ENCODE measurements at regions not wholly inside any gene's neighbourhood (a gene's known extent, or its start where the extent isn't known, plus 50 kb on each side); places are given as distances from the start of the nearest gene placed in this dataset.

DNA sequence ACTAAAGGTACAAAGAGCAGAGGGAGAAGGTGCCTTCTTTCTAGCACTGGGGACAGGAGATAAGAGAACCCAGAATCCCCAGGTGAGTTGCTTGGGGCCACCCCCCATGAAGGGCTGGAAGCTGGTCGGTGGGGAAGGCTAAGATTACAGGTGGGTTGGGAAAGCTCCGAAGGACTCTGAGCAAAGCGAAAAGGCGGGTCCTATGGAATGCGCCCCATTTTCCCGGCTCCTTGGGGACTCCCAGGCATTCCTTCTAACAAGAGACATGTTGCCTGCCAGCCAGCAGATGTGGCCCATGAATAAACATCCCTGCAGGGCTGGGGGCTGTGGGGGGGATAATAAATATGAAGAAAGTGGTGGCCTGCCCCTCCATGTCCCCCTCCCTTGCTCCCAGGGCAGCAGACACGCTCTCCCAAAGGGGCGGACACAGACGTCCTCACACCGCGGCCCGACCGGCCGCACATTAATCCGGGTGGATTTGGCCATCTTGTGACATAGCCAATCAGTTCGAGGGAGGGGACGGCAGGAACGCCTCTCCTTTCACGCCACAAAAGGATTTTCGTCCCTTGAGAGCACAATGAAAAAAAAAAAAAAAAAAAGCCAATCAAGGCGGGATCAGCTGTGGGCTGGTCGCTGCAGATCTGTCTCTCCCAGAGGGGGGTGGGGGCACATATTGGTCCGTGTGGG lies 98.5 kb downstream of the SOX9 start:
- ATAC-seq (replicated peaks in 1 of 2) (no peak), DNase-seq (no peak)
- H3K27me3 Mint-ChIP-seq (ENCODE audit: low read depth), result peaks cover 34% of the 10 kb centered on the region
- no peak overlapping the region for H3K4me3 Mint-ChIP-seq
- H3K27ac Mint-ChIP-seq, result no peak overlapping the region
- peaks cover 4 to 5% of the 10 kb centered on the region in 2 donors for H3K9me3 Mint-ChIP-seq
- H3K4me1 Mint-ChIP-seq (ENCODE audit: low read depth), result no peaks in the 10 kb centered on the region
- H3K36me3 Mint-ChIP-seq (ENCODE audit: insufficient read depth in 2 of 2), result peaks cover 0 to 1% of the 10 kb centered on the region in 2 donors

DNA sequence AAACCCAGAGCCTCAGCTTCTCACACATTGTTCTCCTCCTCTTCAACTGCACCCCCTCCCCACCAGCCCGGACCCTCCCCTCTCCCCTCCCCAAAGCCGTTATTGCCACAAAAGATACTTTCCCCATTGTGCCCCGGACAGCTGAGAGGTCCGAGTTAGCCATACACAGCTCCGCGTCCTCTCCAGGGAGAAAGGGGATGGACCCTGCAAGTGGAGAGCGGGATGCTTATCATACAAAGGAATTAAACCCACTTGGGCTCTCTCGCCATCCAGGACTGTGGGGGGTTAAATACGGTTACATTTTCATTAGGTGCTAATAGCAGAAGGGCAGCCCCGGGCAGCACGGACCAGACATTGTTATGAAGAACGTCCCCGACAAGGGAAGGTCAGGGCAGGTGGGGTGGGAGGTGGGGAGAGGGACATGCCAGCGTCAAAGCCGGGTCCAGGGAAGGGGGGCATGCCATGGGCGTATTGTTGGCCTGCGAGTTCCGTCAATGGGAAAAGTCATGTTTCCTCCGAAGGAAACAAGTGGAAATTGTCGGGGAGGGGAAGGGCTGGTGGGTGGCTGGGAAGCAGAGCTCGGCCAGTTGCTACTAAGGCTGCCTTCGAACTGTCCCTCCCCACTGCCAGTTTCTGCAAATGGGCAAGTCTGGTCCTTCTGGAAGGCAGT lies 99.1 kb downstream of the SOX9 start:
- H3K27me3 Mint-ChIP-seq (ENCODE audit: low read depth), result peaks cover 34% of the 10 kb centered on the region
- ATAC-seq (replicated peaks in 1 of 2), result no peak

DNA sequence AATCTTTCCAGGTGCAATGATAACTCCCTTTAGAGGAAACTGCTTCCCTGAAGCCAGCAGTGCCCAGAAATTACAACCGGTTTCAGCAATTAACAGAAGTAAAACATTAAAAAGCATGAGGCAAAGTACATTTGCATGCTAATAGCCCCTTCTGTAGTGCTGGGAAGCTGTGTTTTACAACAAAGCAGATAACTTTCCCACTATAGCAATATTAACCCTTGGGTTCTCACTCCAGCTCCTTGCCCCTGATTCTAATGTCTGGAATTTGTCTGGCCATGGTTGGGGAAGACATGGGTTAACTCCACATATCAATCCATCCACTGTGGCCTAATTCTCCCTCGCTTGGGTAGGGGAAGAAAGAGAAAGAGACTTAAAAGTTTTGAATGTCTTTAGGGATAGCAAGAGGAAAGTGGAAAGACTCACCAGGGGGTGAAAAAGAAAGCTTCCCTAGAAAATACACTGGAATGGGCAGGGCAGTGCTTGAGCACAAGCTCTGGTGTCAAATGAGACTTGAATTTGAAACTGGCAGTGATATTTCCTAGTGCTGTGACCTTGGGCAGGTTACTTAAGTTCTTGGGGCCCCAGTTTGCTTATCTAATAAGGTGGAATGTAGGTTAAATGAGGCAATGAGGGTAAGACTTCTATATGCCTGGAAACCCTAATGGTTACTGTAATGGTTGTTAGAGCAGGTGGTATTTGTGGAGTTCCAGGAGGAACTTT lies 102.0 kb downstream of the SOX9 start:
- peaks cover 31% of the 10 kb centered on the region for H3K27me3 Mint-ChIP-seq (ENCODE audit: low read depth)

More for the DNA sequence above, 99.1 kb downstream of the SOX9 start:
- H3K27ac Mint-ChIP-seq, result no peak overlapping the region
- H3K4me1 Mint-ChIP-seq (ENCODE audit: low read depth), result no peaks in the 10 kb centered on the region
- peaks cover under 1 to 1% of the 10 kb centered on the region in 2 donors for H3K36me3 Mint-ChIP-seq (ENCODE audit: insufficient read depth in 2 of 2)
- H3K4me3 Mint-ChIP-seq, result no peak overlapping the region
- DNase-seq, result no peak
- H3K9me3 Mint-ChIP-seq, result peaks cover 4 to 6% of the 10 kb centered on the region in 2 donors

DNA sequence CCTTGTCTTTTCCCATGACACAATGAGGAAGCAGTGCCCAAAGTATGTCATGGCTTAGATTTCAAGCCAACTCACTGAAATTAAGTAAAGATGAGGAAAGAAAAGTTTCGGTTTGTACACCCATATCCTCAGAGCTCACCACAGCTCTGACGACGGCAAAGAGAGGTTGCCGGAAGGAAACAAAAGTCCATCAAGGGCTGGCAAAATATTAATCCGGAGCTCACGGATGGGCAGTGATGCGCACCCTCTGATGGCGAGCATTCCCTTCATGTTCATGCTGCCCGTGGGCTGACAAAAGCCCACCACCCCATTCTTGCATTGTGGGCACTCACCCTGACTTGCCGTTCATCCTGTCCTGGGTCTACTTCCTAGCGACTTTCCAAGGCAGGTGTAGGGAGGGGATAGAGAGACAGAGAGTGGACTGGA lies 103.1 kb downstream of the SOX9 start:
- peaks cover under 1 to 2% of the 10 kb centered on the region in 2 donors for H3K36me3 Mint-ChIP-seq (ENCODE audit: insufficient read depth in 2 of 2)
- no peak overlapping the region for H3K4me3 Mint-ChIP-seq
- peaks cover 20% of the 10 kb centered on the region for H3K27me3 Mint-ChIP-seq (ENCODE audit: low read depth)
- peaks cover 3 to 5% of the 10 kb centered on the region in 2 donors for H3K9me3 Mint-ChIP-seq
- no peak overlapping the region for H3K27ac Mint-ChIP-seq
- no peak for DNase-seq
- ATAC-seq (replicated peaks in 1 of 2), result no peak
- no peaks in the 10 kb centered on the region for H3K4me1 Mint-ChIP-seq (ENCODE audit: low read depth)

More for the DNA sequence above, 102.0 kb downstream of the SOX9 start:
- no peak for ATAC-seq (replicated peaks in 1 of 2)
- DNase-seq, result no peak
- peaks cover 6 to 8% of the 10 kb centered on the region in 2 donors for H3K9me3 Mint-ChIP-seq
- H3K36me3 Mint-ChIP-seq (ENCODE audit: insufficient read depth in 2 of 2), result peaks cover 1 to 2% of the 10 kb centered on the region in 2 donors
- H3K27ac Mint-ChIP-seq, result no peak overlapping the region
- no peaks in the 10 kb centered on the region for H3K4me1 Mint-ChIP-seq (ENCODE audit: low read depth)
- no peak overlapping the region for H3K4me3 Mint-ChIP-seq

DNA sequence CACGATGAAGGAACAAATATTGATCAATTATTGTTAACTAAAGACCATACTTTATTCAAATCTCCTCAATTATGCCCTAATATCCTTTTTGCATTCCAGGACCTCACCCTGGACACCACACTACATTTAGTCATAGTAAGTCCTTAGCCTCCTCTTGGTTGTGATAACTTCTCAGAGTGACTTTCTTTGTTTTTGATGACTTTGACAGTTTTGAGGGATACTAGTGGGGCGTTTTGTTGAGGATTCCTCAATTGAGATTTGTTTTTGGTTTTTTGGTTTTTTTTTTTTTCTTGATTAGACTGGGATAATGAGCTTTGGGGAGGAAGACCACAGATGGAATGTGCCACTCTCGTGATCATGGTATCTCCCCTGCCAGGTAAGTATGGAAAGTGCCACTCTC lies 105.5 kb downstream of the SOX9 start:
- Mint-ChIP-seq H3K36me3 (ENCODE audit: insufficient read depth in 2 of 2) (peaks cover 0 to 2% of the 10 kb centered on the region in 2 donors), H3K4me3 (no peak overlapping the region), H3K9me3 (peaks cover 3 to 6% of the 10 kb centered on the region in 2 donors), H3K4me1 (ENCODE audit: low read depth) (no peaks in the 10 kb centered on the region), H3K27ac (no peak overlapping the region), H3K27me3 (ENCODE audit: low read depth) (no peaks in the 10 kb centered on the region)
- no peak for DNase-seq
- no peak for ATAC-seq (replicated peaks in 1 of 2)

DNA sequence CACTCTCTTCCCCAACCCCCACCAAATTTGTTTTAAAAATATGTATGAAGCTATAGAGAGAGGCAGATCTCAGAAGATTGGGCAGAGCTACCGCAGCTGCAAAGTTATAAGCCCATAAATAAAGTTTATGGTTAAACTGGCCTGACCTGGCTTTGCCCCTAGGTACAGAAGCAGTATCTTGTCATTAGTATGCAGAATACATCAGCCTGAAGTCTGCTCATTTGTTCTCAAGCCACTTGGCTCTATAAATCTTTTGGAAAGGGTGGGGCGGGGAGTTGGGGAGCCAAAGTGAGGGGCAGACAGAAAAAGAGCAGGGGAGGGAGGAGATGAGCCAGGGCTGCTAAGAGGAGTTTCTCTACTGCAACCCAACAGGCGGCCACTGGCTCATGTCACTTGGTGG lies 113.2 kb downstream of the SOX9 start:
- H3K9me3 Mint-ChIP-seq, result peaks cover 3 to 4% of the 10 kb centered on the region in 2 donors
- no peaks in the 10 kb centered on the region for H3K27me3 Mint-ChIP-seq (ENCODE audit: low read depth)
- ATAC-seq (replicated peaks in 1 of 2) (no peak), DNase-seq (no peak)
- H3K27ac Mint-ChIP-seq, result no peak overlapping the region
- no peak overlapping the region for H3K4me3 Mint-ChIP-seq
- no peaks in the 10 kb centered on the region for H3K36me3 Mint-ChIP-seq (ENCODE audit: insufficient read depth in 2 of 2)
- no peaks in the 10 kb centered on the region for H3K4me1 Mint-ChIP-seq (ENCODE audit: low read depth)

DNA sequence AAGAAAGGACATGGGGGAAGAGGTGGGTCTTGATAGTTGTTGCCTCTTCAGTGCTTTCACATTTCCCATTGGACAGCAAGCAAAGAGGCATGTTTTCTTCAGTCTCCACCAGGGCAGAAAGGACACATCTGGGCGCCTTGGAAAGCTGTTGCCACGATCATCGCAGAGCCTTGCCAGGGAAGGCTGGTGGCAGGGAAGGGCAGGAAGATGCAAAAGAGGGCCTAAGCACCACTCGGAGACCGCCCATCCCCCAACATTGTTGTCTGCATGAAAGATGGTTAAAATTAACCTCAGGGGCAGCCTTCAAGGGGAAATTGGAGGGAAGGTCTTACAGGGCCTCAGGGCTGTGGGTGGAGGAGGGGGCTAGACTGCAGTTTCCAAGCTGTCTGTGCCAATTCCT lies 114.2 kb downstream of the SOX9 start:
- H3K27me3 Mint-ChIP-seq (ENCODE audit: low read depth), result no peaks in the 10 kb centered on the region
- H3K27ac Mint-ChIP-seq, result no peak overlapping the region
- peaks cover 0 to 2% of the 10 kb centered on the region in 2 donors for H3K36me3 Mint-ChIP-seq (ENCODE audit: insufficient read depth in 2 of 2)
- ATAC-seq (replicated peaks in 1 of 2) (no peak), DNase-seq (no peak)
- no peak overlapping the region for H3K4me3 Mint-ChIP-seq
- peaks cover 6% of the 10 kb centered on the region in 2 donors for H3K9me3 Mint-ChIP-seq
- H3K4me1 Mint-ChIP-seq (ENCODE audit: low read depth), result no peaks in the 10 kb centered on the region

DNA sequence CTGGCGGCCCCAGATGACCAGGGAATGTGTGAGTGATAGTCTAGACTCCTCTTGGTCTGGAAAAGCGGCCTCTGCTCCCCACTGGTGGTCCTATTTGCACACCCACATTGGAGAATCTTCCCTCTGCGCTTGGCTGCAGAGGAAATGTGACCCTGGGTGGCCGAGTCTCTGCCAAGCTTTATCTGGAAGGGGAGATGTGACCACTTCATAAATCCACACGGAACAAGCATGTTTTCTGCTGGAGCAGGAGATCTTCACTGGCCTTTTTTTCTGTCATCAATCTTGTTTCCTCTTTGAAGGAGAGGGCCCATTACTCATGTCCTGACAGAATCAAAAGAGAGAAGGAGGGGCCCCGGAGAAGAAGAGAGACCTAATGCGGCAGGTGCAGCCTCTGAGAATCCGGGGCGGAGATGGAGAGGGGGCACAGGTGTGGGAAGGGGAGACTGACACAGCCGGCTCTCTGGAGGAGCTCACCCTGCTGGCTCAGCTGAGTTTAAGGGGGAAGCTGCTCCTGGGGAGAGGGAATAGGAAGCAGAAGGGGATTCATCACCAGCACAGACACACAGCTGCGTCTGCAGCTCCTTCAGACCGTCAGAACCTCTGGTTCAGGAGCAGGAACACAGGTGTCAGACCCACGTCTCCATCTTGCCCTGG lies 116.3 kb downstream of the SOX9 start:
- no peaks in the 10 kb centered on the region for H3K4me1 Mint-ChIP-seq (ENCODE audit: low read depth)
- no peak for DNase-seq
- no peaks in the 10 kb centered on the region for H3K27me3 Mint-ChIP-seq (ENCODE audit: low read depth)
- H3K9me3 Mint-ChIP-seq, result peaks cover 6 to 7% of the 10 kb centered on the region in 2 donors
- no peak overlapping the region for H3K27ac Mint-ChIP-seq
- H3K36me3 Mint-ChIP-seq (ENCODE audit: insufficient read depth in 2 of 2), result peaks cover 0 to 2% of the 10 kb centered on the region in 2 donors
- no peak for ATAC-seq (replicated peaks in 1 of 2)
- H3K4me3 Mint-ChIP-seq, result no peak overlapping the region

DNA sequence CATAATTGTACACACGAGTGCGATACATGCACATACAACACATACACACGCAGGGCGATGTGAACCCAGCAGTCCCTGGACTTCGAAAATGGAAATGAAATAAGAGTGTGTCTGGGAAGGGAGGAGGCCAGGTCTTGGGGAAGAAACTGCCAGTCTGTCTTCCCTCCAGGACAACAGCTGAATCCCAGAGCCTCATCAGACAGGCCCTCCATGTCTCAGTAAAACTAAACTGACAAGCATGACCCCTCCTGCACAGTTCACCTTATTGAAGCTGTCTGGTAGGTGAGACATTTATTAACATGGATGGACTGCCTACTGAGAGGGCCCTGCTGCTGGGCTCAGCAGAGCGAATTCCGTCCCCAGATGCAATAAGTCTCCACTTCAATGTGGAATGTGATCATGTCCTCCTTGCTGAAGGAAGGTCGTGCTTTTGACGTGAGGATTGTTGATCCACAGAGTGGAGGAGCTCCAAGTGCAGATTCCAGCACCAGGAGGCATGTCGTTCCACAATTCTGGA lies 117.4 kb downstream of the SOX9 start:
- H3K4me1 Mint-ChIP-seq (ENCODE audit: low read depth), result no peaks in the 10 kb centered on the region
- DNase-seq (no peak), ATAC-seq (replicated peaks in 1 of 2) (no peak)
- no peak overlapping the region for H3K4me3 Mint-ChIP-seq
- H3K36me3 Mint-ChIP-seq (ENCODE audit: insufficient read depth in 2 of 2), result peaks cover 1 to 2% of the 10 kb centered on the region in 2 donors
- no peak overlapping the region for H3K27ac Mint-ChIP-seq
- H3K9me3 Mint-ChIP-seq, result peaks cover 6 to 10% of the 10 kb centered on the region in 2 donors
- H3K27me3 Mint-ChIP-seq (ENCODE audit: low read depth), result no peaks in the 10 kb centered on the region

DNA sequence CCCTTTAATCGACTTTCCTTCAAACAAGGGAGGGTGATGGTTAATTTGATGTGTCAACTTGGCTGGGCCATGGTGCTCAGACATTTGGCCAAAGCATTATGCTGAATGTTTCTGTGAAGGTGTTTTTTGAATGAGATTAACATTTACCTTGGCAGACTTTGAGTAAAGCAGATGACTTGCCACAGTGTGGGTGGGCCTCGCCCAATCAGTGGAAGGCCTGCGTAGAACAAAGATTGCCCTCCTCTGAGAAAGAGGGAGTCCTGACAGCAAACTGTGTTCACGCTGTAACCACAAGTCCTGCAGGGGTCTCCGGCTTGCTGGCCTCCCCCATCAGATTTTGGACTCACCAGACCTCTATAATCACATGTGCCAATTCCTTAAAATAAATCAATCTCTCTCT lies 118.7 kb downstream of the SOX9 start:
- Mint-ChIP-seq H3K27ac (no peak overlapping the region), H3K9me3 (peaks cover 8 to 10% of the 10 kb centered on the region in 2 donors), H3K36me3 (ENCODE audit: insufficient read depth in 2 of 2) (peaks cover 4 to 5% of the 10 kb centered on the region in 2 donors), H3K4me3 (no peak overlapping the region), H3K4me1 (ENCODE audit: low read depth) (no peaks in the 10 kb centered on the region), H3K27me3 (ENCODE audit: low read depth) (no peaks in the 10 kb centered on the region)
- no peak for DNase-seq
- no peak for ATAC-seq (replicated peaks in 1 of 2)

DNA sequence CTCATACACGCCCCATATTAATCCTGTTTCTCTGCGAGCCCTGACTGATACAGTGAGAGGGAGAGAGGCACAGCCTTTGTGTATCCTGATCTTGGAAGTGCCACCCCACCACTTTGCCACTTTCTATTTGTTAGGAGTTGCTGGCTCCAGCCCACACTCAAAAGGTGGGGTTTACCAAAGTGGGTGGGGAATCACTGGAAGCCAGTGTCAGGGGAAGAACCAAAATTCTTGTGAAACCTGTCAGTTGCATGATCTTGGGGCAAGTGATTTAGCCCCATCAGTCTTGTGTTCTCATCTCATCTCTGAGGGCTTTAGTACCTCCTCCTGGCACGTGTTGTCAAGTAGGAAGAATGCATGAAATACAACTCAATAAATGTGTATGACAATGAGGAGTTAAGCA lies 119.5 kb downstream of the SOX9 start:
- Mint-ChIP-seq H3K27me3 (ENCODE audit: low read depth) (no peaks in the 10 kb centered on the region), H3K9me3 (peaks cover 8 to 10% of the 10 kb centered on the region in 2 donors), H3K36me3 (ENCODE audit: insufficient read depth in 2 of 2) (peaks cover 4 to 5% of the 10 kb centered on the region in 2 donors), H3K4me3 (no peak overlapping the region), H3K27ac (no peak overlapping the region), H3K4me1 (ENCODE audit: low read depth) (no peaks in the 10 kb centered on the region)
- DNase-seq (no peak), ATAC-seq (replicated peaks in 1 of 2) (no peak)

DNA sequence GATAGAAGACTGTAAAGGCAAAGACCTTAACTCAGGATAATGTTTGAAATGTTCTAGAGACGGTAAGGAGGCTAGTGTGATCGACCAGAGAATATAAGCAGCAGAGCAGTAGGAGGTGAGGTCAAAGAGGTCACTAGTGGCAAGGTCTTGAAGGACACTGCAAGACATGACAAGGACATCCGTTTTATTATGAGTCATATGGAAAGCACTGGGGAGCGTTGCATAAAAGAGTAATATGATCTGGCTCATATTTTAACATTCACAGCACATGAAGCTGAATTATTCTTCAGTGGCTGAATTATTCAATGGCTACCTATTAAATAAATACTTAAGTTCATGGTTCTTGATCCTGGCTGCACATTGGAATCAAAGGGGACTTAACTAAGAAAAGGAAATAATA lies 123.7 kb downstream of the SOX9 start:
- Mint-ChIP-seq H3K36me3 (ENCODE audit: insufficient read depth in 2 of 2) (peaks cover 4 to 5% of the 10 kb centered on the region in 2 donors), H3K4me3 (no peak overlapping the region), H3K4me1 (ENCODE audit: low read depth) (no peaks in the 10 kb centered on the region), H3K27ac (no peak overlapping the region), H3K27me3 (ENCODE audit: low read depth) (no peaks in the 10 kb centered on the region), H3K9me3 (peaks cover 7 to 12% of the 10 kb centered on the region in 2 donors)
- ATAC-seq (replicated peaks in 1 of 2) (no peak), DNase-seq (no peak)
